H1 (cell line): ENCODE measurements at regions not wholly inside any gene's neighbourhood (a gene's known extent, or its start where the extent isn't known, plus 50 kb on each side); places are given as distances from the start of the nearest gene placed in this dataset.

ENCODE experiments used
- CTCF ChIA-PET: fragments of 300-600 bp; sonication (Branson Sonifier 250); formaldehyde crosslinking; loops from one replicate; lab custom pipeline; 2021; ENCODE audit not compliant: partially characterized antibody; lab: Charles Lee
- POLR2A ChIA-PET: fragments of 300-600 bp; sonication (Branson Sonifier 250); formaldehyde crosslinking; loops from one replicate; lab custom pipeline; 2021; ENCODE audit warnings: inconsistent platforms; ENCODE audit not compliant: partially characterized antibody; lab: Charles Lee
- DNase-seq, 2 experiments: peaks; one replicate each; pipeline versions ENCODE4 v3.0.0 to v3.0.0-alpha.2; 2010 to 2022; ENCODE audit warnings: low spot score in 2 of 2, low read depth in 1 of 2, mixed read lengths in 1 of 2
- FAIRE-seq: peaks from 2 replicates; lab custom pipeline; 2011; peaks lifted over from hg19 to GRCh38; lab: Jason Lieb, UNC
- H2AFZ ChIP-seq: 2 replicates; pipeline ENCODE4 v1.8.1; 2012; ENCODE audit warnings: low read length, inconsistent platforms
- H2AK5ac ChIP-seq: 2 replicates; pipeline ENCODE4 v1.6.1; 2013; ENCODE audit warnings: low read depth, low read length
- H2BK120ac ChIP-seq: replicated peaks from 2 replicates; pipeline ENCODE3; 2013; ENCODE audit warnings: low read depth, low read length, inconsistent platforms
- H2BK12ac ChIP-seq: 2 replicates; pipeline ENCODE4 v1.6.1; 2013; ENCODE audit warnings: low read depth, low read length
- H2BK15ac ChIP-seq: 2 replicates; pipeline ENCODE4 v1.6.1; 2013; ENCODE audit warnings: low read length
- H2BK20ac ChIP-seq: 2 replicates; pipeline ENCODE4 v1.6.1; 2013; ENCODE audit warnings: low read length
- H2BK5ac ChIP-seq: 2 replicates; pipeline ENCODE4 v1.6.1; 2013; ENCODE audit warnings: low read depth, low read length
- H3K14ac ChIP-seq: 2 replicates; pipeline ENCODE4 v1.6.1; 2013; ENCODE audit warnings: inconsistent platforms; ENCODE audit not compliant: insufficient read length
- H3K18ac ChIP-seq: 2 replicates; pipeline ENCODE4 v1.6.1; 2013; ENCODE audit warnings: low read length; ENCODE audit errors: extremely low read depth
- H3K23ac ChIP-seq: 2 replicates; pipeline ENCODE4 v1.6.1; 2013; ENCODE audit warnings: inconsistent platforms; ENCODE audit not compliant: insufficient read length
- H3K23me2 ChIP-seq: 2 replicates; pipeline ENCODE4 v1.6.1; 2013; ENCODE audit warnings: low read depth, low read length
- H3K27ac ChIP-seq: 2 replicates; pipeline ENCODE4 v1.6.1; 2011; ENCODE audit warnings: low read depth, low read length, inconsistent platforms
- H3K27me3 ChIP-seq, 4 experiments: replicated peaks in 1 of 4; 1 replicate in 1 of 4; 2 replicates in 3 of 4; pipeline versions ENCODE4 v1.6.1 to v1.8.1; 2011 to 2013; ENCODE audit warnings: low read length in 3 of 4, mild to moderate bottlenecking in 3 of 4, inconsistent platforms in 2 of 4, mixed read lengths in 2 of 4, moderate library complexity in 1 of 4; ENCODE audit not compliant: control insufficient read depth in 3 of 4, insufficient read depth in 3 of 4; ENCODE audit errors: extremely low read depth in 1 of 4
- H3K36me3 ChIP-seq, 4 experiments: 2 replicates each; pipeline versions ENCODE4 v1.6.1 to v1.8.1; 2011 to 2013; ENCODE audit warnings: mild to moderate bottlenecking in 4 of 4, low read length in 3 of 4, moderate library complexity in 2 of 4, control low read depth in 1 of 4, inconsistent platforms in 1 of 4; ENCODE audit not compliant: insufficient read depth in 4 of 4, control insufficient read depth in 2 of 4
- H3K4ac ChIP-seq: replicated peaks from 2 replicates; pipeline ENCODE3; 2013; ENCODE audit warnings: low read length, low read depth, mixed read lengths, inconsistent platforms; ENCODE audit not compliant: insufficient read length
- H3K4me1 ChIP-seq, 4 experiments: replicated peaks in 1 of 4; 1 replicate in 1 of 4; 2 replicates in 3 of 4; pipeline versions ENCODE4 v1.6.1 to v1.8.1; 2011 to 2013; ENCODE audit warnings: low read length in 3 of 4, inconsistent platforms in 2 of 4, mixed read lengths in 1 of 4; ENCODE audit not compliant: insufficient read depth in 4 of 4, control insufficient read depth in 3 of 4
- H3K4me2 ChIP-seq, 2 experiments: 2 replicates each; pipeline versions ENCODE4 v1.6.1 to v1.8.1; 2011 to 2013; ENCODE audit warnings: low read depth in 2 of 2, low read length in 2 of 2, control low read depth in 1 of 2, inconsistent platforms in 1 of 2, mild to moderate bottlenecking in 1 of 2; ENCODE audit not compliant: insufficient read depth in 1 of 2
- H3K4me3 ChIP-seq, 4 experiments: fragments of 200-600, 300-600 bp in 1 of 4; sonication (generic), shearing (Covaris generic), sonication (Bioruptor Twin) in 1 of 4; 2 replicates each; pipeline versions ENCODE4 v1.5.1 to v1.8.1; 2011 to 2016; ENCODE audit warnings: low read length in 4 of 4, low read depth in 3 of 4, control low read depth in 2 of 4, inconsistent platforms in 2 of 4, mild to moderate bottlenecking in 2 of 4, mixed read lengths in 1 of 4, moderate library complexity in 1 of 4; ENCODE audit not compliant: insufficient read depth in 2 of 4; ENCODE audit errors: extremely low read depth in 1 of 4
- H3K56ac ChIP-seq: replicated peaks from 2 replicates; pipeline ENCODE3; 2013; ENCODE audit warnings: low read depth, mild to moderate bottlenecking, mixed read lengths, low read length, inconsistent platforms; ENCODE audit not compliant: insufficient read length
- H3K79me1 ChIP-seq: 2 replicates; pipeline ENCODE4 v1.6.1; 2013; ENCODE audit warnings: low read depth, low read length, control low read depth
- H3K79me2 ChIP-seq, 2 experiments: 2 replicates each; pipeline versions ENCODE4 v1.6.1 to v1.8.1; 2012 to 2013; ENCODE audit warnings: low read length in 2 of 2, mild to moderate bottlenecking in 2 of 2, inconsistent platforms in 1 of 2; ENCODE audit not compliant: insufficient read depth in 2 of 2, control insufficient read depth in 1 of 2
- H3K9ac ChIP-seq, 4 experiments: replicated peaks in 1 of 4; 1 replicate in 1 of 4; 2 replicates in 3 of 4; pipeline versions ENCODE4 v1.6.1 to v1.8.1; 2011 to 2013; ENCODE audit warnings: low read depth in 3 of 4, low read length in 3 of 4, control low read depth in 2 of 4, mild to moderate bottlenecking in 2 of 4, moderate library complexity in 2 of 4, inconsistent platforms in 1 of 4; ENCODE audit errors: extremely low read depth in 1 of 4
- H3K9me3 ChIP-seq, 2 experiments: 2 replicates each; pipeline versions ENCODE4 v1.6.1 to v1.8.1; 2012 to 2013; ENCODE audit warnings: mild to moderate bottlenecking in 2 of 2, moderate library complexity in 2 of 2, control low read depth in 1 of 2, inconsistent platforms in 1 of 2, low read depth in 1 of 2, low read length in 1 of 2, mixed read lengths in 1 of 2; ENCODE audit not compliant: insufficient read depth in 2 of 2
- H4K20me1 ChIP-seq, 2 experiments: replicated peaks in 1 of 2; 2 replicates each; pipeline versions ENCODE3 to v1.8.1; 2011 to 2013; ENCODE audit warnings: inconsistent platforms in 2 of 2, low read length in 2 of 2, mild to moderate bottlenecking in 1 of 2; ENCODE audit not compliant: insufficient read depth in 2 of 2, control insufficient read depth in 1 of 2
- H4K5ac ChIP-seq: 2 replicates; pipeline ENCODE4 v1.6.1; 2013; ENCODE audit warnings: low read length, low read depth, mixed read lengths, inconsistent platforms; ENCODE audit not compliant: insufficient read length
- H4K8ac ChIP-seq: 2 replicates; pipeline ENCODE4 v1.8.0; 2013; ENCODE audit warnings: mild to moderate bottlenecking, moderate library complexity, low read length, inconsistent platforms; ENCODE audit not compliant: insufficient read depth; ENCODE audit errors: extremely low read depth
- H4K91ac ChIP-seq: replicated peaks from 2 replicates; pipeline ENCODE3; 2013; ENCODE audit warnings: low read length, mixed read lengths, inconsistent platforms; ENCODE audit not compliant: insufficient read length
- TAF7 ChIP-seq: optimal IDR thresholded peaks from 2 replicates; pipeline ENCODE3; 2011; ENCODE audit warnings: low read depth, mild to moderate bottlenecking, inconsistent platforms, low read length, moderate library complexity, borderline replicate concordance
- WGBS, 2 experiments: shearing (Covaris generic) in 1 of 2; methylation state at CpG; one replicate each; pipeline versions ENCODE4 v1.1.6 to v1.1.7; 2013 to 2015; ENCODE audit warnings: low lambda C conversion rate in 2 of 2, mixed read lengths in 2 of 2, inconsistent platforms in 1 of 2, low coverage in 1 of 2, missing lambda C conversion rate in 1 of 2; ENCODE audit not compliant: insufficient replicate concordance in 2 of 2, insufficient coverage in 1 of 2, insufficient read length in 1 of 2; ENCODE audit errors: extremely low coverage in 1 of 2, missing lambda C conversion rate in 1 of 2; 5-methylcytosine and 5-hydroxymethylcytosine counted together

DNA sequence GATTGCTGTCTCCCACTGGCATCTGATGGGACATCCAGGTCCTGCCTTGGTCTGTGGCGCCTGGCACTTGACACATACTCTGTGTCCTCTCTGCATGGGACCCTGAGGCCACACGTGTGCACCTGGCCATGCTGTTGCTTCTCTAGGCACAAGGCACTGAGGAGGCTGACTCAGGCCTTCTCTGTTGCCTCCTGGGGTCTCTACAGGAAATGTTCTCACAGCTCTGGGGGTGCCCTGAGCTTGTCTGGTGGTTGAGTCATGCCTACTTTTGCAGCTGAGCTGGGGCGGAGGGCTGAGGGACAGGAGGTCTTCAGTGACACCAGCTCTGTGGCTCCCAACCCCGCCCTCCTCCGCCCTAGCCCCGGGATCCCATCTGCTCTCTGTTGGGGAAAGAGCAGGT lies 207.0 kb upstream of the HS6ST1 start:
- H2BK120ac ChIP-seq, result no peak overlapping the region
- peaks cover 0 to 2% (median 0%) of the 10 kb centered on the region in 4 experiments; a peak in 2 of 7 replicates for H3K4me1 ChIP-seq
- no peak overlapping the region for H3K18ac ChIP-seq
- no peaks in the 10 kb centered on the region for H4K20me1 ChIP-seq
- H3K23me2 ChIP-seq, result no peaks in the 10 kb centered on the region
- no peak overlapping the region for H2AFZ ChIP-seq
- no peak overlapping the region for H2AK5ac ChIP-seq
- no peak overlapping the region for H4K5ac ChIP-seq
- peak overlapping the region; percentile 32; the same call in 1 of the 2 replicates for H4K8ac ChIP-seq
- FAIRE-seq (no peak), DNase-seq (no peak)
- WGBS, 2 experiments, result 89% methylated on average over 6 of the region's 6 CpGs; no CpG with 5 or more reads in 1 of the 2 experiments
- H3K9me3 ChIP-seq, result no peaks in the 10 kb centered on the region
- ChIA-PET CTCF (interaction anchor here (1.0 to 1.1 kb wide), 2 partner anchors 201 to 205 kb away, joined by 3 to 4 read pairs; no protein-coding TSS in a partner anchor), POLR2A (no interaction called here)
- no peaks in the 10 kb centered on the region for H3K36me3 ChIP-seq
- H4K91ac ChIP-seq, result no peak overlapping the region
- no peak overlapping the region for H3K4me2 ChIP-seq
- H3K27me3 ChIP-seq, result no peaks in the 10 kb centered on the region; a peak in 2 of 7 replicates
- no peak overlapping the region for H3K56ac ChIP-seq
- H3K27ac ChIP-seq, result no peak overlapping the region
- no peaks in the 10 kb centered on the region for H3K79me2 ChIP-seq
- no peak overlapping the region; the same call in 1 of the 2 replicates for H2BK12ac ChIP-seq
- no peak overlapping the region for H2BK5ac ChIP-seq
- no peak overlapping the region for H2BK15ac ChIP-seq
- no peak overlapping the region for H3K23ac ChIP-seq
- H3K14ac ChIP-seq, result no peak overlapping the region
- H3K79me1 ChIP-seq, result no peaks in the 10 kb centered on the region
- H3K4ac ChIP-seq, result no peak overlapping the region
- no peak for TF ChIP-seq TAF7
- H2BK20ac ChIP-seq, result 0 out of 2 replicates have a peak overlapping the region, but pooled peaks have one; percentile 27
- H3K4me3 ChIP-seq, result no peak overlapping the region
- no peak overlapping the region for H3K9ac ChIP-seq
